DMS114 treated with DMSO at 0.1 percent for 48 hours (cell line): ENCODE measurements at regions not wholly inside any gene's neighbourhood (a gene's known extent, or its start where the extent isn't known, plus 50 kb on each side); places are given as distances from the start of the nearest gene placed in this dataset.

ENCODE experiments used
- DNase-seq: peaks from one replicate; lab custom pipeline; 2025; ENCODE audit not compliant: unreplicated experiment; lab: John Stamatoyannopoulos, UW

- no peak for DNase-seq
Measured at GRCh38 chr10:111707076-111707475, 476.5 kb downstream of the GPAM start.

- no peak for DNase-seq
Measured at GRCh38 chr10:111709603-111710002, 474.0 kb downstream of the GPAM start.

- DNase-seq, result no peak
Measured at GRCh38 chr10:111716032-111716431, 467.5 kb downstream of the GPAM start.

- no peak for DNase-seq
Measured at GRCh38 chr10:111724121-111724520, 459.4 kb downstream of the GPAM start.

- DNase-seq, result no peak
Measured at GRCh38 chr10:111725050-111725449, 458.5 kb downstream of the GPAM start.

GRCh38 chr10:111732166-111732785 is 451.3 kb downstream of the GPAM start:
- no peak for DNase-seq

- no peak for DNase-seq
Measured at GRCh38 chr10:111739125-111739873, 444.3 kb downstream of the GPAM start.

- no peak for DNase-seq
Measured at GRCh38 chr10:111739874-111740139, 443.8 kb downstream of the GPAM start.

GRCh38 chr10:111745982-111746381 is 437.6 kb downstream of the GPAM start:
- no peak for DNase-seq

GRCh38 chr10:111747751-111748150 is 435.8 kb downstream of the GPAM start:
- no peak for DNase-seq

GRCh38 chr10:111748184-111748583 is 435.4 kb downstream of the GPAM start:
- no peak for DNase-seq

GRCh38 chr10:111750165-111750849 is 433.3 kb downstream of the GPAM start:
- no peak for DNase-seq

- peak; percentile 22 for DNase-seq
Measured at GRCh38 chr10:111756217-111757061, 427.1 kb downstream of the GPAM start.

- DNase-seq, result no peak
Measured at GRCh38 chr10:111758593-111758992, 425.0 kb downstream of the GPAM start.

GRCh38 chr10:111762114-111762513 is 421.5 kb downstream of the GPAM start:
- no peak for DNase-seq

GRCh38 chr10:111765216-111765615 is 418.3 kb downstream of the GPAM start:
- no peak for DNase-seq

- no peak for DNase-seq
Measured at GRCh38 chr10:111766464-111766863, 417.1 kb downstream of the GPAM start.

- DNase-seq, result no peak
Measured at GRCh38 chr10:111767661-111768060, 415.9 kb downstream of the GPAM start.

- no peak for DNase-seq
Measured at GRCh38 chr10:111773950-111774349, 409.6 kb downstream of the GPAM start.

- no peak for DNase-seq
Measured at GRCh38 chr10:111774486-111774885, 409.1 kb downstream of the GPAM start.

- DNase-seq, result no peak
Measured at GRCh38 chr10:111784436-111784835, 399.1 kb downstream of the GPAM start.
